ENCODE measurements at regions not wholly inside any gene's neighbourhood (a gene's known extent, or its start where the extent isn't known, plus 50 kb on each side); places are given as distances from the start of the nearest gene placed in this dataset.

DNA sequence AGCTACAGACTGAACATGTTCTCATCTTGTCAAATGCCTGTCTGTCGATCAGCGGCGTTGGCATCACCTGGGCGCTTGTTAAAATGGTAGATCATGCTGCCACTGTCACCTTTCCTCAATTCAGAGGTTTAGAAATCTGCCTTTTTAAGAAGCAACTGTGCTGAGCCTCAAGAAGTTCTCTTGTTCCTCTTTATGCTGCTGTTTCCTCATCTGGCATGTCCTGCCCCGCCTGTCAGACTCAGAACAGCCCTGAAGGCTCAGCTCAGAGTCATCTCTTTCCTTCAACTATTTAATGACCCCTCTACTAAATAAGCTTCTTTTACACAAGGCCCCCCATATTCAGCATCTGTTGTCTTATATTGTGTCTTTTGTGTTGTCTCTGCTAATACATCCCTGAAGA is 368.2 kb downstream of the EPM2A start:
- WGBS (ENCODE audit: extremely low coverage, insufficient read length, low lambda C conversion rate), result no CpG with 5 or more reads among the region's 5 CpGs
- no peaks in the 10 kb centered on the region for H3K4me1 Mint-ChIP-seq
- no peaks in the 10 kb centered on the region for H3K9me3 Mint-ChIP-seq

More for the DNA sequence above, 368.2 kb downstream of the EPM2A start:
- no peaks in the 10 kb centered on the region for H3K36me3 Mint-ChIP-seq (ENCODE audit: insufficient read depth in 1 of 3, low read depth in 3 of 3)
- Histone ChIP-seq H3K79me2 (ENCODE audit: insufficient read depth, low read length) (no peaks in the 10 kb centered on the region), H2BK12ac (ENCODE audit: insufficient read length, low read depth, low read length) (no peak overlapping the region), H3K14ac (ENCODE audit: insufficient read depth, low read length) (no peak overlapping the region), H3K56ac (ENCODE audit: insufficient read length, low read depth, low read length) (no peak overlapping the region), H3K4me1 (ENCODE audit: insufficient read depth, low read length) (no peaks in the 10 kb centered on the region), H2BK5ac (ENCODE audit: insufficient read length, low read length) (no peak overlapping the region), H3K9me3 (ENCODE audit: control insufficient read depth, low read depth, low read length) (no peaks in the 10 kb centered on the region), H3K27me3 (ENCODE audit: insufficient read depth, low read length) (no peaks in the 10 kb centered on the region), H3K18ac (ENCODE audit: insufficient read length, low read depth, low read length) (no peak overlapping the region), H3K23me2 (ENCODE audit: insufficient read length, low read depth, low read length, poor library complexity, severe bottlenecking) (no peaks in the 10 kb centered on the region), H3T11ph (ENCODE audit: low read length) (no peak overlapping the region), H3K4me2 (ENCODE audit: insufficient read depth, insufficient read length, low read length) (no peak overlapping the region), H4K20me1 (ENCODE audit: control insufficient read depth, insufficient read depth, insufficient read length) (peaks cover 3% of the 10 kb centered on the region), H3K9ac (ENCODE audit: extremely low read depth, insufficient read length, low read length) (no peak overlapping the region), H3K4ac (ENCODE audit: low read depth, low read length) (no peak overlapping the region), H4K8ac (replicated peaks; ENCODE audit: insufficient read length, low read depth, low read length) (no peak overlapping the region), H3K23ac (ENCODE audit: insufficient read length, low read depth, low read length) (no peak overlapping the region), H2AK5ac (ENCODE audit: insufficient read length, low read length) (no peak overlapping the region), H2AFZ (ENCODE audit: low read length) (no peak overlapping the region), H2BK20ac (ENCODE audit: low read depth, low read length, poor library complexity, severe bottlenecking) (no peak overlapping the region), H3K79me1 (ENCODE audit: insufficient read depth, low read depth, low read length, poor library complexity, severe bottlenecking) (no peaks in the 10 kb centered on the region), H4K91ac (ENCODE audit: insufficient read length, low read depth, low read length) (no peak overlapping the region), H2BK15ac (ENCODE audit: low read depth, low read length) (no peak overlapping the region), H3K27ac (ENCODE audit: insufficient read length, low read depth, low read length) (no peak overlapping the region), H4K5ac (ENCODE audit: insufficient read length, low read depth, low read length) (no peak overlapping the region), H2BK120ac (ENCODE audit: low read depth, low read length, poor library complexity, severe bottlenecking) (no peak overlapping the region)
- DNase-seq, result no peak
- TF ChIP-seq, protein P1, sequence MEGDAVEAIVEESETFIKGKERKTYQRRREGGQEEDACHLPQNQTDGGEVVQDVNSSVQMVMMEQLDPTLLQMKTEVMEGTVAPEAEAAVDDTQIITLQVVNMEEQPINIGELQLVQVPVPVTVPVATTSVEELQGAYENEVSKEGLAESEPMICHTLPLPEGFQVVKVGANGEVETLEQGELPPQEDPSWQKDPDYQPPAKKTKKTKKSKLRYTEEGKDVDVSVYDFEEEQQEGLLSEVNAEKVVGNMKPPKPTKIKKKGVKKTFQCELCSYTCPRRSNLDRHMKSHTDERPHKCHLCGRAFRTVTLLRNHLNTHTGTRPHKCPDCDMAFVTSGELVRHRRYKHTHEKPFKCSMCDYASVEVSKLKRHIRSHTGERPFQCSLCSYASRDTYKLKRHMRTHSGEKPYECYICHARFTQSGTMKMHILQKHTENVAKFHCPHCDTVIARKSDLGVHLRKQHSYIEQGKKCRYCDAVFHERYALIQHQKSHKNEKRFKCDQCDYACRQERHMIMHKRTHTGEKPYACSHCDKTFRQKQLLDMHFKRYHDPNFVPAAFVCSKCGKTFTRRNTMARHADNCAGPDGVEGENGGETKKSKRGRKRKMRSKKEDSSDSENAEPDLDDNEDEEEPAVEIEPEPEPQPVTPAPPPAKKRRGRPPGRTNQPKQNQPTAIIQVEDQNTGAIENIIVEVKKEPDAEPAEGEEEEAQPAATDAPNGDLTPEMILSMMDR (conservative IDR thresholded peaks at IDR 0.05), result no peak
- no peak overlapping the region for H3K4me3 Mint-ChIP-seq
- no peaks in the 10 kb centered on the region; the same call in 1 of the 2 replicates for H3K27me3 Mint-ChIP-seq (ENCODE audit: low read depth)
- no peak overlapping the region for H3K27ac Mint-ChIP-seq

Data from H9 (cell line).